Sigmoid colon (tissue), 4 donors: ENCODE measurements at regions not wholly inside any gene's neighbourhood (a gene's known extent, or its start where the extent isn't known, plus 50 kb on each side); places are given as distances from the start of the nearest gene placed in this dataset.

Source experiments
- EP300 ChIP-seq, 4 donors: sonication (generic); formaldehyde crosslinking; IDR thresholded peaks; one replicate each; pipeline ENCODE4 v1.6.1; 2017; ENCODE audit warnings: antibody characterized with exemption in 4 of 4
- POLR2A ChIP-seq, 2 donors: fragments of 450-650 bp; IDR thresholded peaks; one replicate each; pipeline ENCODE4 v1.6.1; 2016; ENCODE audit warnings: antibody characterized with exemption in 2 of 2, mild to moderate bottlenecking in 2 of 2, moderate library complexity in 2 of 2
- POLR2AphosphoS5 ChIP-seq, 4 donors: sonication (generic); formaldehyde crosslinking; IDR thresholded peaks; one replicate each; pipeline ENCODE4 v1.6.1; 2017; ENCODE audit warnings: antibody characterized with exemption in 4 of 4
- TF ChIP-seq, protein P1 (sequence below), 4 experiments: fragments of 450-650 bp in 3 of 4; fragments of 200-600 bp in 1 of 4; IDR thresholded peaks; one replicate each; pipeline ENCODE4 v1.5.1; 2016 to 2019; ENCODE audit warnings: antibody characterized with exemption in 4 of 4, mild to moderate bottlenecking in 3 of 4, moderate library complexity in 2 of 4

DNA sequence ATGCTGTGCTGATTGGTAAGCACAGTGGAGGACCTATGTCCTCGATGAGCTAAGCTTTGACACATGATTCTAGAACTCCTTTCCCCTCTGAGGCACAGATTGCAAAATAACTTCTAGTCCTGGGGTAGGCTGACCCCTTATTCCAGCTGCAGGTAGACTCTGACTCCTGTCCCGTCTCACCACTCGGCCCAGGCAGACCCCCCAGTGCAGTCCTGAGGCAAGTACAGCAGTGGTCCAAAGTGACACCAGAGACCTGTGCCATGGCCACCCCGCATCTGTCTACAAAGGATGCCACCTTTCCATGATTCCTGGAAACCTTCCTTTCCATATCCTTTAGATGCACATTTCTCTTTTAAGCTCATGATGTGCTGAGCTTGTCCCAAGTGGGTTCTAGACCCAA lies 482.5 kb downstream of the ZNF536 start:
- TF ChIP-seq, protein P1, sequence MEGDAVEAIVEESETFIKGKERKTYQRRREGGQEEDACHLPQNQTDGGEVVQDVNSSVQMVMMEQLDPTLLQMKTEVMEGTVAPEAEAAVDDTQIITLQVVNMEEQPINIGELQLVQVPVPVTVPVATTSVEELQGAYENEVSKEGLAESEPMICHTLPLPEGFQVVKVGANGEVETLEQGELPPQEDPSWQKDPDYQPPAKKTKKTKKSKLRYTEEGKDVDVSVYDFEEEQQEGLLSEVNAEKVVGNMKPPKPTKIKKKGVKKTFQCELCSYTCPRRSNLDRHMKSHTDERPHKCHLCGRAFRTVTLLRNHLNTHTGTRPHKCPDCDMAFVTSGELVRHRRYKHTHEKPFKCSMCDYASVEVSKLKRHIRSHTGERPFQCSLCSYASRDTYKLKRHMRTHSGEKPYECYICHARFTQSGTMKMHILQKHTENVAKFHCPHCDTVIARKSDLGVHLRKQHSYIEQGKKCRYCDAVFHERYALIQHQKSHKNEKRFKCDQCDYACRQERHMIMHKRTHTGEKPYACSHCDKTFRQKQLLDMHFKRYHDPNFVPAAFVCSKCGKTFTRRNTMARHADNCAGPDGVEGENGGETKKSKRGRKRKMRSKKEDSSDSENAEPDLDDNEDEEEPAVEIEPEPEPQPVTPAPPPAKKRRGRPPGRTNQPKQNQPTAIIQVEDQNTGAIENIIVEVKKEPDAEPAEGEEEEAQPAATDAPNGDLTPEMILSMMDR (IDR thresholded peaks at IDR 0.05), result no peak
- TF ChIP-seq EP300 (IDR thresholded peaks at IDR 0.05) (no peak), POLR2AphosphoS5 (IDR thresholded peaks at IDR 0.05) (no peak), POLR2A (IDR thresholded peaks at IDR 0.05) (no peak)
